Panc1 (cell line): ENCODE measurements at regions not wholly inside any gene's neighbourhood (a gene's known extent, or its start where the extent isn't known, plus 50 kb on each side); places are given as distances from the start of the nearest gene placed in this dataset.

Experiments
- ATAC-seq: fragments of 200-7000 bp; cut with Tn5 transposase; 2 replicates; pipeline ENCODE4 v1.9.1; 2020; ENCODE audit warnings: mild to moderate bottlenecking, moderate library complexity
- BruUV-seq: library from RNA; stranded (reverse); fragments of 400-500 nt; replicated peaks from 2 replicates; lab custom pipeline; 2021; lab: Mats Ljungman, UMichigan
- CTCF ChIA-PET: fragments of 300-600 bp; sonication (Branson Sonifier 250); formaldehyde crosslinking; loops from one replicate; lab custom pipeline; 2022; ENCODE audit warnings: antibody characterized with exemption; lab: Charles Lee
- POLR2A ChIA-PET: fragments of 300-600 bp; sonication (Branson Sonifier 250); formaldehyde crosslinking; loops from one replicate; lab custom pipeline; 2022; ENCODE audit warnings: antibody characterized with exemption; lab: Charles Lee
- DNase-seq: peaks from one replicate; pipeline ENCODE4 v3.0.0-alpha.2; 2010; ENCODE audit warnings: low read depth, low spot score
- H3K27ac ChIP-seq: 2 replicates; pipeline ENCODE4 v1.5.1; 2011; ENCODE audit warnings: mild to moderate bottlenecking, low read length, inconsistent platforms
- H3K27me3 ChIP-seq: fragments of 200-500 bp; sonication (Bioruptor generic); 2 replicates; pipeline ENCODE4 v1.6.0; 2014; ENCODE audit warnings: low read length, inconsistent platforms; ENCODE audit not compliant: control insufficient read depth, insufficient read depth
- H3K36me3 ChIP-seq: fragments of 200-500 bp; sonication (Bioruptor generic); 2 replicates; pipeline ENCODE4 v1.5.1; 2014; ENCODE audit warnings: inconsistent platforms, mild to moderate bottlenecking, low read length, moderate library complexity; ENCODE audit not compliant: control insufficient read depth, insufficient read depth
- H3K4me1 ChIP-seq: 2 replicates; pipeline ENCODE4 v1.5.1; 2011; ENCODE audit warnings: inconsistent platforms, mild to moderate bottlenecking, low read length, moderate library complexity; ENCODE audit not compliant: control insufficient read depth, insufficient read depth
- H3K4me3 ChIP-seq, 2 experiments: 2 replicates each; pipeline ENCODE4 v1.5.1; 2011 to 2012; ENCODE audit warnings: low read depth in 2 of 2, low read length in 2 of 2, mild to moderate bottlenecking in 2 of 2, inconsistent platforms in 1 of 2, moderate library complexity in 1 of 2
- H3K9me3 ChIP-seq: fragments of 200-500 bp; sonication (Bioruptor generic); 2 replicates; pipeline ENCODE4 v1.5.1; 2014; ENCODE audit warnings: low read depth, mild to moderate bottlenecking, inconsistent platforms, low read length, moderate library complexity; ENCODE audit not compliant: control insufficient read depth, insufficient read depth
- CTCF ChIP-seq: fragments of 450-650 bp; IDR thresholded peaks from 2 replicates; pipeline ENCODE4 v1.5.1; 2017; ENCODE audit warnings: mild to moderate bottlenecking
- POLR2AphosphoS5 ChIP-seq: IDR thresholded peaks from 2 replicates; pipeline ENCODE4 v1.6.1; 2012; ENCODE audit warnings: mild to moderate bottlenecking, low read depth, low read length, moderate library complexity
- REST ChIP-seq, 2 experiments: IDR thresholded peaks; 2 replicates each; pipeline ENCODE4 v1.6.1; 2011 to 2012; ENCODE audit warnings: low read depth in 2 of 2, control low read depth in 1 of 2, low read length in 1 of 2, mild to moderate bottlenecking in 1 of 2, moderate library complexity in 1 of 2; ENCODE audit not compliant: insufficient read depth in 1 of 2
- SIN3A ChIP-seq: IDR thresholded peaks from 2 replicates; pipeline ENCODE4 v1.6.1; 2012; ENCODE audit warnings: low read depth, mild to moderate bottlenecking, low read length, moderate library complexity, borderline replicate concordance; ENCODE audit not compliant: insufficient read depth
- TCF7L2 ChIP-seq: IDR thresholded peaks from 2 replicates; pipeline ENCODE4 v1.6.1; 2011; ENCODE audit warnings: mild to moderate bottlenecking, low read depth, low read length, inconsistent platforms
- in situ Hi-C: cut with HindIII; loops from 2 replicates; pipeline ENCODE4 v1.10.0; 2016; ENCODE audit warnings: low sequenced_read_pairs, low pct_unique_long_range_greater_than_20kb
- intact Hi-C: fragments of 100-400 bp; cut with micrococcal nuclease; formaldehyde crosslinking; loops from one replicate; pipeline ENCODE4 v1.10.0; 2022; ENCODE audit not compliant: unreplicated experiment

DNA sequence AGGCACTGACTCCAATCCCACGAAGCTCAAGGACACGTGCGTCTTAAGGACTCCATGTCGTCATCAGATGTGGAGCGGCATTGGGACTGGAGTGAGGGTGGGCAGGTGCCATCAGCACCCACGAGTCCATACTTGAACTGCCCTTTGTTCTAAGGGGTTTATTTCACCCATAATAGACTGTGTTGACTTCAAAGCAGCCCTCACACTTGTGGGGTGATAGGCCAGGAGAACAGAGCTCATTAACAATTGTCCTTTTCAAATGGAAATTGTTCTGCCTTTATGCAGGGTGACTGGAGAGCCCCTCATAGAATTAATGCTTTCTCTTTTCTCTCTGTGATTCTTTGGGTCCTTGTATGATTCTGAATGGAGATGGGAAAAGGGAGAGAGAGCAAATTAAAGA, 376.9 kb upstream of the MGMT start:
- DNase-seq: no peak
- BruUV-seq: no TSS peak
- intact Hi-C loops (no loop called here), in situ Hi-C loops (no loop called here)
- H3K36me3 ChIP-seq: no peaks in the 10 kb centered on the region
- TF ChIP-seq POLR2AphosphoS5 (no peak), SIN3A (no peak), CTCF (no peak), REST (IDR thresholded peaks at IDR 0.05; ENCODE audit: insufficient read depth in 1 of 2, low read depth in 2 of 2, low read length in 1 of 2) (no peak), TCF7L2 (no peak)
- no peak overlapping the region for H3K4me3 ChIP-seq
- H3K27me3 ChIP-seq: no peaks in the 10 kb centered on the region; the same call in 1 of the 2 replicates
- 0 out of 2 replicates have a peak, but pooled peaks cover under 1% of the 10 kb centered on the region for H3K9me3 ChIP-seq
- H3K4me1 ChIP-seq: no peaks in the 10 kb centered on the region
- ChIA-PET POLR2A (no interaction called here), CTCF (no interaction called here)
- H3K27ac ChIP-seq: no peak overlapping the region
- no peak for ATAC-seq

DNA sequence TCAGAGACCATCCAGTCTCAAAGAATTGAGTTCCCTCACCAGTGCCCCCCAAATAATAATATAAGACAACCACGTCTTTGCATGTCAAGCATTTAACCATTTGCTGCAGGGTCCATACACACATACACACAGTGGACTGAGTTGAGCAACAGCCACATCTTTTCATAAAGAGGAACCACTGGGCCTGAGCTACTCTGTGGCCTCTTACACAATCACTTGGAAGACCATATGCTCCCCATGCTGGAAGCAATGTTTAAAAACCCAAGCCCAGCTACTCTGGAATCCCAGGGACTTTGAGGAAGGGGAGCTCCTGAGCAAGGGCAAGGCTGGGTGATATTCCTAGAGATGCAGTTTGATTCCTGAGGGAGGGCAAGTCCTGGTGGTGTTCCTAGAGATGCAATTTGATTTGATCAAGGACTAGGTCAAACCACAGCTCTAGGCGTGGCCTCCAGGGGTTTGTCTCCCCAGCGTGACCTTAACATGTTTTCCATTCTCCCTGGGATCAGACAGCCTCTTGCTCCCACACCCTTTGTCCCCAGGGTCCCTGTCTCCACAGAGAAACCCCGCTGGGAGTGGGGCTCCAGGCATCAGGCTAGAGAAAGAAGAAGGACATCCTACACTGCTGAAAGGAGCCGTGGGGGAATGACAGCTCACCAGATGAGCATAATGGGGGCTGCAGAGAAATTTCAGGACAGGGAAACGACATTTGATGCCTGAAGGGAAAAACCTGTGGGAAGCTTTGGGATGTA, 376.2 kb upstream of the MGMT start:
- no peak overlapping the region for H3K27ac ChIP-seq
- no peaks in the 10 kb centered on the region for H3K36me3 ChIP-seq
- H3K4me3 ChIP-seq: no peak overlapping the region
- no TSS peak for BruUV-seq
- POLR2A ChIA-PET: no interaction called here
- H3K9me3 ChIP-seq: no peaks in the 10 kb centered on the region
- DNase-seq: no peak
- CTCF ChIA-PET: no interaction called here
- no peaks in the 10 kb centered on the region for H3K4me1 ChIP-seq
- in situ Hi-C loops: no loop called here
- TF ChIP-seq SIN3A: no peak
- TF ChIP-seq REST (IDR thresholded peaks at IDR 0.05; ENCODE audit: insufficient read depth in 1 of 2, low read depth in 2 of 2, low read length in 1 of 2): no peak
- TF ChIP-seq TCF7L2: no peak
- TF ChIP-seq POLR2AphosphoS5: no peak
- no peak for TF ChIP-seq CTCF
- ATAC-seq: no peak
- no peaks in the 10 kb centered on the region; the same call in 1 of the 2 replicates for H3K27me3 ChIP-seq
- intact Hi-C loops: no loop called here
